Myocyte (in vitro differentiated cells): ENCODE measurements at regions not wholly inside any gene's neighbourhood (a gene's known extent, or its start where the extent isn't known, plus 50 kb on each side); places are given as distances from the start of the nearest gene placed in this dataset.
"Not testable (repeated sequence)": the region's sequence is repeated elsewhere in the genome, so short reads cannot be mapped to it uniquely, and the experiment has no call there.

Experiments used
- DNase-seq: peaks from one replicate; pipeline ENCODE4 v3.0.0-alpha.2; 2012; ENCODE audit warnings: low read depth

DNA sequence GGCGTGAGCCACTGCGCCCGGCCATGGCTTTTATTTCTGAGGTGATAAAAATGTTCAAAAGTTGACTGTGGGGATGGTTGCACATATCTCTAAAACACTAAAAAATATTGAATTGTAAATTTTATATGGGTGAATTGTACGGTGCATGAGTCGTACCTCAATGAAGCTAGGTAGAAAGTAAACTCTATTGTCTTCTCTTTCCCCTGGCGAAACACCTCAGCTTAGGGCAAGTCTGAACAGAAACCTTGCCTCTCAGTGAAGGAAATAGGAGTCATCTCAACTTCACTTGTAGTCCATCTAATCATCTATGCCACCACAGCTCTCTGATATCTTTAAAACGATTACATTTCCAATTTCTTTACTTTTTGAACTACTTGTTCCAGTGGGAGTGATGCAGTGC is 309.6 kb downstream of the SPATA31A1 start:
- not testable (repeated sequence) for DNase-seq

GRCh38 chr9:39674437-39675210 is 319.2 kb downstream of the SPATA31A1 start:
- not testable (repeated sequence) for DNase-seq

DNA sequence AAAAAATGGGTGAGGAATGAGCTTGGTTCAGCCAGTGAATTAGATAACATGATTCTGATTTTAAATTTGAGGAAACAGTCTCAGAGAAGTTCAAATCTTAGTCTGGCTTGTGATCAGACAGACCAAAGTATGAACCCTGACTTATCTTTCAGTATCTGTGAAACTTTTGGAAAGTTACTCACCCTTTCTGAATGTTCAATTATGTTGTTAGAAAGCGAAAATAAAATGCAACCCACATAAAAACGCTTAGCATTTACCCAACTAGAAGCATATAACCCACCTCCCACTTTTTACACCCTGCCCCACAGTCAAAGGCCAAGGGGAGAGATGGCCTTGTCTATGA is 319.7 kb downstream of the SPATA31A1 start:
- not testable (repeated sequence) for DNase-seq

GRCh38 chr9:39678534-39679263 is 323.2 kb downstream of the SPATA31A1 start:
- DNase-seq, result not testable (repeated sequence)

DNA sequence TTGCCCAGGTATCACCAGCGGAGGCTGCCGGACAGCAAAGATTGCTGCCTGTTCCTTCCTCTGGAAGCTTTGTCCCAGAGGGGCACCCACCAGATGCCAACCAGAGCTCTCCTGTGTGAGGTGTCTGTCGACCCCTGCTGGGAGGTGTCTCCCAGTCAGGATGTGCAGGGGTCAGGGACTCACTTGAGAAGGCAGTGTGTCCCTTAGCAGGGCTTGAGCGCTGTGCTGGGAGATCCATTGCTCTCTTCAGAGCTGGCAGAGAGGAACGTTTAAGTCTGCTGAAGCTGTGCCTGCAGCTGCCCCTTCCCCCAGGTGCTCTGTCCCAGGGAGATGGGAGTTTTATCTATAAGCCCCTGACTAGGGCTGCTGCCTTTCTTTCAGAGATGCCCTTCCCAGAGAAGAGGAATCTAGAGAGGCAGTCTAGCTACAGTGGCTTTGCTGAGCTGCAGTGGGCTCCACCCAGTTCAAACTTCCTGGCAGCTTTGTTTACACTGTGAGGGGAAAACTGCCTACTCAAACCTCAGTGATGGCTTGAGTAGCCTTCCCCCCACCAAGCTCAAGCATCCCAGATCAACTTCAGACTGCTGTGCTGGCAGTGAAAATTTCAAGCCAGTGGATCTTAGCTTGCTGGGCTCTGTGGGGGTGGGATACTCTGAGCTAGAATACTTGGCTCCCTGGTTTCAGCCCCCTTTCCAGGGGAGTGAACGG is 325.4 kb downstream of the SPATA31A1 start:
- DNase-seq, result not testable (repeated sequence)

DNA sequence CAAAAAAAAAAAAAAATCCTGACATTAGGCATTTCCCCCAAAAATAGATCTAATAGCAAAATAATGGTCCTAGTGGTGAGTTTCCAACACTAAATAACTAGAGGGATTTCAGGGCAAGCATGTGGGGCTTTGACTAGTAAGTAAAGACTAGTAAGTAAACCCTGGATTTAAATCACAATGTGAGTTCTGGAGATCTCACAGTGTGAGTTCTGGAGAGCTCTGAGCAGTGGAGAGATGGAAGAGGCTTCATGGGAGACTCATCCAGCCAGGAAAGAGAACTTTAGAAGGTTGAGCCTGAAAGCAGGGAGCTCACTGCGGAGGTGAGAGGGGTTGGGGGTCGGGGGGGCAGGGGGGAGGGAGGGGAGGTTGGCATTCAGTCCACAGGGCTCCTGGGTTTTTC is 373.4 kb downstream of the SPATA31A1 start:
- not testable (repeated sequence) for DNase-seq

DNA sequence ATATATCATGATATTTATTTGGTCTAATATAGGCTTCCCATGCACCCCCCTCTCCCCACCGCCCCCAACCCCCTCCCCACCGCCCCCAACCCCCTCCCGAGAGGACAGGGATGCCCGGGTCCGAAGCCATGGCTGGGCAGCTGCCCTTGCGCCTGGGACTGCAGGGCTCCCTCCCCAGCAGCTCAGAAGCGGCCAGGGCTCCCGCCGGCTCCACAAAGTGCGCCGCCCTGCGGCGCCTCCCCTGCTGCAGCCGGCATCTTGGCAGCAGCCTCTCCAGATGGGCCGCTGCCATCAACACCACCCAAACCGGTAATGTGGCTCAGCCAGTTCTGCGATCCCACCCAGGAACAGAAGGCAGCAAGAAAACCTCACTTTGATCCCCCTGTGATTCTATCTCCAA is 389.4 kb downstream of the SPATA31A1 start:
- DNase-seq, result not testable (repeated sequence)

- DNase-seq, result not testable (repeated sequence)
Observed at GRCh38 chr9:39775570-39775969, 420.1 kb downstream of the SPATA31A1 start.

GRCh38 chr9:39791356-39791755 is 435.9 kb downstream of the SPATA31A1 start:
- not testable (repeated sequence) for DNase-seq

GRCh38 chr9:39797935-39798334 is 442.5 kb downstream of the SPATA31A1 start:
- DNase-seq, result not testable (repeated sequence)

GRCh38 chr9:39799252-39799651 is 443.8 kb downstream of the SPATA31A1 start:
- not testable (repeated sequence) for DNase-seq

DNA sequence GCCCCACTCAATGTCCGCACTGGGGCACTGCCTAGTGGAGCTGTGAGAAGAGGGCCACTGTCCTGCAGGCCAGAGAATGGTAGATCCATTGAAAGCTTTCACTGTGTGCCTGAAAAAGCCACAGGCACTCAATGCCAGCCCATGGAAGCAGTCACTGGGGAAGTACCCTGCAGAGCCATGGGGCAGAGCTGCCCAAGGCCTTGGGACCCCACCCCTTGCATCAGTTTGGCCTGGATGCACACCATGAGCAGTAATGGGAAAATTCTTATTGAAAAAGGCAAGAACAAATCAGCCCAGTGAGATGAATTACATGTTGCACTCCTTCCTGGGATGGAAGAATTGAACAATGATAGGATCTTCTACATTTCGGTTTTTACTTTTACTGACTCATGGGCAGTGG is 447.1 kb downstream of the SPATA31A1 start:
- DNase-seq, result not testable (repeated sequence)

GRCh38 chr9:39809401-39810226 is 454.1 kb downstream of the SPATA31A1 start:
- DNase-seq, result peak; percentile 16

GRCh38 chr9:39810401-39810800 is 454.9 kb downstream of the SPATA31A1 start:
- not testable (repeated sequence) for DNase-seq

DNA sequence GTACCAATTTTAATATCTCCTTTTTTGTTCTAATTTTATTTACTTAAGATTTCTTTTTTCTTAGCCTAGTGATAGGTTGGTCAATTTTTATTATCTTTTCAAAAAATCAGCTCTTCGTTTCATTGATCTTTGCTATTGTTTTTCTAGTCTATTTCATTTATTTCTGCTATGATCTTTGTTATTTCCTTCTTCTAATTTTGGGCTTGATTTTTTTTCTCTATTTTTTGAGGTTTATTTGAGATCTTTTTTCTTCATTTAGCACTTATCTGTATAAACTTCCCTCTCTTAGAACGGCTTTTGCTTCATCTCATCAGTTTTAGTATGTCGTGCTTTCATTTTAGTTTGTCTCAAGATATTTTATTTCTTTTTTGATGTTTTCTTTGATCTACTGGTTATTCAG is 456.1 kb downstream of the SPATA31A1 start:
- not testable (repeated sequence) for DNase-seq

DNA sequence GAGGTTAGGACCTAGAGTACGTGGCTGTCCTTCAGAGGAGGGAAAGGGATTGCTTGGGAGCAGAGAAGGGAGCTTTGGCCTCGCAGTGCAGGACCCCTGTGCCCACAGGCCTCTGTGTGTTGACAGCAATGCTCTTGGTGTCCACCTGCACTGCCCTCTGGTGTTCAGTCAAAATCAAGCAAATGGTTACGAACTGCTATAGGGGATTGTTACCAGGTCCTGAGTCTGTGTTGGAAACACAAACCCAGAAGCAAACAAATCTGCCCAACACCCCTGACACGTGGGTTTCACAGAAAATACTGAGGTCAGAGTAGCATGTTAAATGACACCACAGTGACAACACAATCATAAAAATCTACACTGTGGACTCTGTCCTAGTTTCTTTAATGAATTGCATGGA is 473.0 kb downstream of the SPATA31A1 start:
- DNase-seq, result not testable (repeated sequence)
